RWPE1 (cell line): ENCODE measurements at regions not wholly inside any gene's neighbourhood (a gene's known extent, or its start where the extent isn't known, plus 50 kb on each side); places are given as distances from the start of the nearest gene placed in this dataset.

Experiments used
- CTCF ChIA-PET: fragments of 350-600 bp; sonication (Branson Sonifier 250); formaldehyde crosslinking; extraction: SDS; loops from one replicate; lab custom pipeline; 2021; lab: Yijun Ruan, JAX
- POLR2A ChIA-PET: fragments of 400-600 bp; formaldehyde crosslinking; extraction: SDS; loops from one replicate; lab custom pipeline; 2020; ENCODE audit warnings: antibody characterized with exemption; ENCODE audit not compliant: low non-redundant PET; lab: Yijun Ruan, JAX
- DNase-seq: peaks from one replicate; pipeline ENCODE4 v3.0.0; 2012; ENCODE audit warnings: low spot score
- H3K27ac ChIP-seq: fragments of 450-650 bp; 2 replicates; pipeline ENCODE4 v1.5.1; 2017
- TF ChIP-seq, protein P1 (sequence below): fragments of 450-650 bp; conservative IDR thresholded peaks from 2 replicates; pipeline ENCODE4 v1.5.1; 2017; ENCODE audit warnings: low read depth, mild to moderate bottlenecking

DNA sequence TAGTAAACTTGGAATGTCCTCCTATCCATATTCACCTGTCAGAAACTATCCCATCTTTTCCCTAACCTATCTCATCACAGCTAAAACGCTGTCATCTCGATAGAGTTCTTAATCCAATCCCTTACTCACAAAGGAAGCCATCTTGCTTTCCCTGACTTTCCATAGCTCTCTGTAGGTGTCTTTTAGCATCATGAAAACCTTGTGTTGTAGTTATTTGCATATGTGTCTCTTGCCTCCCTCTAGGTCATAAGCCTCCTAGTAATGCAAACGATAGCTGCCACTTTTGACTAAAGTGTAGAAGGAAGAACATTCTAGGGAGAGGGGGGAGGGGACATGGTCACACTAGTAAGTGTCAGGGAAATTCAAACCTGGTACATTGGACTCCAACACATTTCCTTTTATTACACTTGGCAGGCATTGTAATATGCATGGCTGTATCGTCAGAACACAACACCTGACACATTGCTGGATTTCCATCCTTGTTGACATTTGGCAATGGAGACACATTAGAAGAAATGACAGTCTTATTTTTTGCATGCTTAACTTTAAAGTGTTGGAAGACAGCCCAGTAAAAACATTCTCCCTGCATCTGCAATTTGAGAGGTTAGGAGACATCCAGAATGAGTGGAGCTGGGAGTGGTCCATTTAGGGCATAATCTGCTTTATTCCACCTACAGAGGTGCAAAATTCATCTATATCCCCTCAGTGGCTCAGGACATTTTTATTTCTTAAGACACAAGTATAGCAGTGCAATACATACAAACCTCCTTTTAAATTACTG is 283.4 kb downstream of the HAO1 start:
- H3K27ac ChIP-seq, result no peak overlapping the region

DNA sequence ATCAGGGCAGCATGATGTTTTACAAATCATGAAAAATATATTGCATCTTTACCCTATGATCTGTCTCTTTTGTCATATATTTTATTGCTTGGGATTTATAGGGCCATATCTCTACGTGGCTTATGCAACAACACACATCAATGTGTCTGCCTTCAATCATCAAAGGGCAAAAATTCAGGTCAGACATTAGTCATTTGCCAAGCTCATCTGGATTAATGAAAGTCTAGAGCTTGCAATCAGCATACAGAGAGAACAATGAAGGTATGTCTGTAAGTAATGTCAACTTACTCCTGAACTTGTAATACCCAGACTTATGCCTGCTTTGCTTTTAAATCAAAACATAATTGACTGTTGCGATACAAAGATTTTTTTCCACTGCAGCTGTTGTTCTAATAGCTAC is 282.7 kb downstream of the HAO1 start:
- DNase-seq, result no peak
- H3K27ac ChIP-seq, result no peak overlapping the region
- CTCF ChIA-PET, result no interaction called here
- POLR2A ChIA-PET, result no interaction called here
- TF ChIP-seq, protein P1, sequence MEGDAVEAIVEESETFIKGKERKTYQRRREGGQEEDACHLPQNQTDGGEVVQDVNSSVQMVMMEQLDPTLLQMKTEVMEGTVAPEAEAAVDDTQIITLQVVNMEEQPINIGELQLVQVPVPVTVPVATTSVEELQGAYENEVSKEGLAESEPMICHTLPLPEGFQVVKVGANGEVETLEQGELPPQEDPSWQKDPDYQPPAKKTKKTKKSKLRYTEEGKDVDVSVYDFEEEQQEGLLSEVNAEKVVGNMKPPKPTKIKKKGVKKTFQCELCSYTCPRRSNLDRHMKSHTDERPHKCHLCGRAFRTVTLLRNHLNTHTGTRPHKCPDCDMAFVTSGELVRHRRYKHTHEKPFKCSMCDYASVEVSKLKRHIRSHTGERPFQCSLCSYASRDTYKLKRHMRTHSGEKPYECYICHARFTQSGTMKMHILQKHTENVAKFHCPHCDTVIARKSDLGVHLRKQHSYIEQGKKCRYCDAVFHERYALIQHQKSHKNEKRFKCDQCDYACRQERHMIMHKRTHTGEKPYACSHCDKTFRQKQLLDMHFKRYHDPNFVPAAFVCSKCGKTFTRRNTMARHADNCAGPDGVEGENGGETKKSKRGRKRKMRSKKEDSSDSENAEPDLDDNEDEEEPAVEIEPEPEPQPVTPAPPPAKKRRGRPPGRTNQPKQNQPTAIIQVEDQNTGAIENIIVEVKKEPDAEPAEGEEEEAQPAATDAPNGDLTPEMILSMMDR, result no peak

More for the DNA sequence above, 283.4 kb downstream of the HAO1 start:
- TF ChIP-seq, protein P1, result no peak
- ChIA-PET POLR2A (no interaction called here), CTCF (no interaction called here)
- DNase-seq, result no peak

- no peak overlapping the region for H3K27ac ChIP-seq
- POLR2A ChIA-PET, result no interaction called here
- DNase-seq, result no peak
- CTCF ChIA-PET, result no interaction called here
- TF ChIP-seq, protein P1, result no peak
Measured at GRCh38 chr20:7660165-7660564, 280.1 kb downstream of the HAO1 start.

DNA sequence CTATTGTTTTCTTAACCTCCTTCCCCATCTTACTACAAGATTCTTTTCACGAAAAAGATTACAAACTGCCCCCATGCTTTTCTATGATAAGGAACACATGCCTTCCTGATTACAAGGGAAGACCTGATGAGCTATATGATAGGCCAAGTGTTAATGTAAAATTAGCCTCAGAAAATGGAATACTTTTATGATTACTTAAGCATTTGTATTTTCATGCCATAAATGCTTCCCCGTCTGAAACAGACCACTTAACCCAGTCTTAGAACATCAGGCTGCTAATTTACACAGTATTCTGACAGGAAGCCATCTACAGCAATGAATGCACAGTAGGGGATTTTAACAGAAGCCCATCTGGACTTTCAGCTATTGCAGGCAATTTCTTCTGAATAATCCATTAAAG is 274.9 kb downstream of the HAO1 start:
- ChIA-PET POLR2A (no interaction called here), CTCF (no interaction called here)
- no peak for DNase-seq
- TF ChIP-seq, protein P1, result no peak
- no peak overlapping the region for H3K27ac ChIP-seq

DNA sequence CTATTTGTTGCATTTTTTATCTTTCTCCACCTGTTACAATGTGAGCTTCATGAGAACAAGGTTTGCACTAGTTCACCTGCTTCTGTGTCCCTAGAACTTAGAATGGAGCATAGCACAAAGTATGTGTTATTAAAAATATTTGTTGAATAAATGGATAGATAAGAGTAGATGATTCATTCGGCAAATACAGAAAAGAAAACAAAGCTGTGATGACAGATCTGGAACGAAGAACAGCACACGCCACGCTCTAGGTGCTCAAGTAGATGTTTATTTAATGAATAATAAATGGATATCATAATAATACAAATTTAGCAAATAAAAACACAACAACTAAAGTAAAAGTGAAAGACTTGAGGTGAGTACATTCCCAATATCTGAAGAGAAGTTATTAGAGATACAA is 273.1 kb downstream of the HAO1 start:
- POLR2A ChIA-PET, result no interaction called here
- DNase-seq, result no peak
- CTCF ChIA-PET, result interaction anchor here (0.7 kb wide), 1 partner anchor 168 kb away, joined by 3 read pairs; no protein-coding TSS in a partner anchor
- TF ChIP-seq, protein P1, result no peak
- no peak overlapping the region for H3K27ac ChIP-seq

- no peak overlapping the region for H3K27ac ChIP-seq
- TF ChIP-seq, protein P1, result no peak
- CTCF ChIA-PET, result no interaction called here
- no peak for DNase-seq
- POLR2A ChIA-PET, result no interaction called here
Measured at GRCh38 chr20:7672571-7672970, 267.7 kb downstream of the HAO1 start.
